ENCODE measurements at regions not wholly inside any gene's neighbourhood (a gene's known extent, or its start where the extent isn't known, plus 50 kb on each side); places are given as distances from the start of the nearest gene placed in this dataset.

GRCh38 chr3:132916096-132916495 lies 122.1 kb upstream of the TMEM108 start:
- TF ChIP-seq EZH2 (IDR thresholded peaks at IDR 0.05; ENCODE audit: insufficient read depth, poor library complexity, severe bottlenecking) (no peak), EZH2phosphoT487 (IDR thresholded peaks at IDR 0.05; ENCODE audit: insufficient read depth, low read depth) (no peak)
- no peak overlapping the region for H3K4me3 ChIP-seq
- in situ Hi-C loops (cut with MboI), result no loop called here
- H4K20me1 ChIP-seq (ENCODE audit: insufficient read depth), result no peaks in the 10 kb centered on the region
- no peak for DNase-seq
- H3K4me2 ChIP-seq (ENCODE audit: unreplicated experiment), result no peak overlapping the region
- no peak overlapping the region for H2AFZ ChIP-seq
- no peak overlapping the region for H3K9ac ChIP-seq
- no peaks in the 10 kb centered on the region for H3F3A ChIP-seq (ENCODE audit: insufficient read depth)
- H3K79me2 ChIP-seq (ENCODE audit: insufficient read depth), result no peaks in the 10 kb centered on the region
- H3K9me2 ChIP-seq (ENCODE audit: insufficient read depth), result no peaks in the 10 kb centered on the region
- H3K27ac ChIP-seq, result no peak overlapping the region
- 0 to 4% methylated on average over 1 of the region's 1 CpG for WGBS, 2 experiments (ENCODE audit: low coverage in 1 of 2, low lambda C conversion rate in 2 of 2, missing lambda C conversion rate in 2 of 2)
- H3K4me1 ChIP-seq (ENCODE audit: insufficient read depth), result no peaks in the 10 kb centered on the region
- no peaks in the 10 kb centered on the region for H3K27me3 ChIP-seq (replicated peaks; ENCODE audit: insufficient read depth)
- H3K36me3 ChIP-seq (ENCODE audit: low read depth), result no peaks in the 10 kb centered on the region
- no peaks in the 10 kb centered on the region for H3K9me3 ChIP-seq (ENCODE audit: low read depth)

GRCh38 chr3:132912416-132912753 lies 125.8 kb upstream of the TMEM108 start:
- H3K9ac ChIP-seq, result no peak overlapping the region
- WGBS, 2 experiments (ENCODE audit: low coverage in 1 of 2, low lambda C conversion rate in 2 of 2, missing lambda C conversion rate in 2 of 2), result 41 to 51% methylated on average over 3 of the region's 3 CpGs
- H3F3A ChIP-seq (ENCODE audit: insufficient read depth), result no peaks in the 10 kb centered on the region
- H2AFZ ChIP-seq, result no peak overlapping the region
- H3K9me3 ChIP-seq (ENCODE audit: low read depth), result no peaks in the 10 kb centered on the region
- no peak overlapping the region for H3K4me3 ChIP-seq
- no peaks in the 10 kb centered on the region for H3K27me3 ChIP-seq (replicated peaks; ENCODE audit: insufficient read depth)
- in situ Hi-C loops (cut with MboI), result no loop called here
- DNase-seq, result no peak
- TF ChIP-seq EZH2 (IDR thresholded peaks at IDR 0.05; ENCODE audit: insufficient read depth, poor library complexity, severe bottlenecking) (no peak), EZH2phosphoT487 (IDR thresholded peaks at IDR 0.05; ENCODE audit: insufficient read depth, low read depth) (no peak)
- H4K20me1 ChIP-seq (ENCODE audit: insufficient read depth), result no peaks in the 10 kb centered on the region
- no peaks in the 10 kb centered on the region for H3K9me2 ChIP-seq (ENCODE audit: insufficient read depth)
- H3K36me3 ChIP-seq (ENCODE audit: low read depth), result no peaks in the 10 kb centered on the region
- H3K4me1 ChIP-seq (ENCODE audit: insufficient read depth), result no peaks in the 10 kb centered on the region
- no peak overlapping the region for H3K4me2 ChIP-seq (ENCODE audit: unreplicated experiment)
- no peaks in the 10 kb centered on the region for H3K79me2 ChIP-seq (ENCODE audit: insufficient read depth)
- no peak overlapping the region for H3K27ac ChIP-seq

- 10% methylated on average over 4 of the region's 4 CpGs for WGBS, 2 experiments (ENCODE audit: low coverage in 1 of 2, low lambda C conversion rate in 2 of 2, missing lambda C conversion rate in 2 of 2)
- H3K27ac ChIP-seq, result no peak overlapping the region
These were observed 126.3 kb upstream of the TMEM108 start for GRCh38 chr3:132911741-132912415.

GRCh38 chr3:132907293-132907692 lies 130.9 kb upstream of the TMEM108 start:
- no peaks in the 10 kb centered on the region for H3F3A ChIP-seq (ENCODE audit: insufficient read depth)
- no peaks in the 10 kb centered on the region for H4K20me1 ChIP-seq (ENCODE audit: insufficient read depth)
- no peak overlapping the region for H3K9ac ChIP-seq
- DNase-seq, result no peak
- no peaks in the 10 kb centered on the region for H3K4me1 ChIP-seq (ENCODE audit: insufficient read depth)
- no peak overlapping the region for H3K4me3 ChIP-seq
- H3K79me2 ChIP-seq (ENCODE audit: insufficient read depth), result no peaks in the 10 kb centered on the region
- in situ Hi-C loops (cut with MboI), result no loop called here
- H3K9me3 ChIP-seq (ENCODE audit: low read depth), result no peaks in the 10 kb centered on the region
- TF ChIP-seq EZH2 (IDR thresholded peaks at IDR 0.05; ENCODE audit: insufficient read depth, poor library complexity, severe bottlenecking), result no peak
- TF ChIP-seq EZH2phosphoT487 (IDR thresholded peaks at IDR 0.05; ENCODE audit: insufficient read depth, low read depth), result no peak
- H3K4me2 ChIP-seq (ENCODE audit: unreplicated experiment), result no peak overlapping the region
- 72 to 73% methylated on average over 10 of the region's 10 CpGs for WGBS, 2 experiments (ENCODE audit: low coverage in 1 of 2, low lambda C conversion rate in 2 of 2, missing lambda C conversion rate in 2 of 2)
- H3K9me2 ChIP-seq (ENCODE audit: insufficient read depth), result no peaks in the 10 kb centered on the region
- no peak overlapping the region for H2AFZ ChIP-seq
- H3K36me3 ChIP-seq (ENCODE audit: low read depth), result no peaks in the 10 kb centered on the region
- no peak overlapping the region for H3K27ac ChIP-seq
- H3K27me3 ChIP-seq (replicated peaks; ENCODE audit: insufficient read depth), result no peaks in the 10 kb centered on the region

More at GRCh38 chr3:132911741-132912415, 126.3 kb upstream of the TMEM108 start:
- Histone ChIP-seq H3F3A (ENCODE audit: insufficient read depth) (no peaks in the 10 kb centered on the region), H3K9ac (no peak overlapping the region), H3K4me3 (no peak overlapping the region), H3K79me2 (ENCODE audit: insufficient read depth) (no peaks in the 10 kb centered on the region), H3K4me2 (ENCODE audit: unreplicated experiment) (no peak overlapping the region), H2AFZ (no peak overlapping the region), H3K36me3 (ENCODE audit: low read depth) (no peaks in the 10 kb centered on the region), H3K9me2 (ENCODE audit: insufficient read depth) (no peaks in the 10 kb centered on the region), H3K27me3 (replicated peaks; ENCODE audit: insufficient read depth) (no peaks in the 10 kb centered on the region), H4K20me1 (ENCODE audit: insufficient read depth) (no peaks in the 10 kb centered on the region), H3K9me3 (ENCODE audit: low read depth) (no peaks in the 10 kb centered on the region), H3K4me1 (ENCODE audit: insufficient read depth) (no peaks in the 10 kb centered on the region)
- DNase-seq, result peak; percentile 24
- TF ChIP-seq EZH2 (IDR thresholded peaks at IDR 0.05; ENCODE audit: insufficient read depth, poor library complexity, severe bottlenecking) (no peak), EZH2phosphoT487 (IDR thresholded peaks at IDR 0.05; ENCODE audit: insufficient read depth, low read depth) (no peak)
- in situ Hi-C loops (cut with MboI), result no loop called here

DNA sequence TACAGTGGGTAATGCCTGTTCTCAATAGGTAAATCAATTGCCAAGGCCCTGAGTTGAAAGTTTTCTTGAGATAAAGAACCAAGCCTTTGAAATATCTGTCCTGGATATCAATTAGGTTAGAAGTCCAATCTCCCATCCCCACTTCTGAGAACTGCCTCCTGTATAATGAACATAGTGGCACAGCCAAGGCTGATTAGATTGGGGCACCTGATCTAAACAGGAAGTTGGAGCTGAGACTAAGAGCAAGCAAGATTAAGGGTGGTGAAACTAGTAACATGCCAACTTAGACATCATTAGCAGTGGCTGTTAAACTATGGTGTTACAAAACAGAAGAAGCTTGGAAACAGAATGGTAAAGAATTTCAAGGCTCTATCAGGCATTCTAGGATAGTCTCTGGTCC lies 137.7 kb upstream of the TMEM108 start:
- H3K36me3 ChIP-seq (ENCODE audit: low read depth), result no peaks in the 10 kb centered on the region
- H3K27me3 ChIP-seq (replicated peaks; ENCODE audit: insufficient read depth), result no peaks in the 10 kb centered on the region
- no peak overlapping the region for H3K4me3 ChIP-seq
- H3K9ac ChIP-seq, result no peak overlapping the region
- H2AFZ ChIP-seq, result no peak overlapping the region
- no peaks in the 10 kb centered on the region for H3K9me3 ChIP-seq (ENCODE audit: low read depth)
- no peak for DNase-seq
- H3K4me1 ChIP-seq (ENCODE audit: insufficient read depth), result no peaks in the 10 kb centered on the region
- no peaks in the 10 kb centered on the region for H3K79me2 ChIP-seq (ENCODE audit: insufficient read depth)
- H3K9me2 ChIP-seq (ENCODE audit: insufficient read depth), result no peaks in the 10 kb centered on the region
- no peak overlapping the region for H3K4me2 ChIP-seq (ENCODE audit: unreplicated experiment)
- H3K27ac ChIP-seq, result no peak overlapping the region
- H4K20me1 ChIP-seq (ENCODE audit: insufficient read depth), result no peaks in the 10 kb centered on the region
- TF ChIP-seq EZH2 (IDR thresholded peaks at IDR 0.05; ENCODE audit: insufficient read depth, poor library complexity, severe bottlenecking) (no peak), EZH2phosphoT487 (IDR thresholded peaks at IDR 0.05; ENCODE audit: insufficient read depth, low read depth) (no peak)
- no peaks in the 10 kb centered on the region for H3F3A ChIP-seq (ENCODE audit: insufficient read depth)
- in situ Hi-C loops (cut with MboI), result no loop called here
